ENCODE measurements at regions not wholly inside any gene's neighbourhood (a gene's known extent, or its start where the extent isn't known, plus 50 kb on each side); places are given as distances from the start of the nearest gene placed in this dataset.

GRCh38 chr4:155568641-155569220 is 97.9 kb upstream of the GUCY1A1 start:
- Histone ChIP-seq H4K20me1 (ENCODE audit: control insufficient read depth, insufficient read depth, insufficient read length) (no peaks in the 10 kb centered on the region), H3K4me2 (ENCODE audit: insufficient read depth, insufficient read length, low read length) (no peak overlapping the region), H3K56ac (ENCODE audit: insufficient read length, low read depth, low read length) (no peak overlapping the region), H2BK15ac (ENCODE audit: low read depth, low read length) (no peak overlapping the region), H3K9ac (ENCODE audit: extremely low read depth, insufficient read length, low read length) (no peak overlapping the region), H3K4me1 (ENCODE audit: insufficient read depth, low read length) (no peaks in the 10 kb centered on the region), H3K79me2 (ENCODE audit: insufficient read depth, low read length) (no peaks in the 10 kb centered on the region), H3K18ac (ENCODE audit: insufficient read length, low read depth, low read length) (no peak overlapping the region), H3K27ac (ENCODE audit: insufficient read length, low read depth, low read length) (no peak overlapping the region), H3K14ac (ENCODE audit: insufficient read depth, low read length) (no peak overlapping the region), H2BK5ac (ENCODE audit: insufficient read length, low read length) (no peak overlapping the region), H3K4ac (ENCODE audit: low read depth, low read length) (no peak overlapping the region), H4K91ac (ENCODE audit: insufficient read length, low read depth, low read length) (no peak overlapping the region), H4K5ac (ENCODE audit: insufficient read length, low read depth, low read length) (peak overlapping the region; percentile 53), H3T11ph (ENCODE audit: low read length) (no peak overlapping the region), H2BK120ac (ENCODE audit: low read depth, low read length, poor library complexity, severe bottlenecking) (no peak overlapping the region), H2BK20ac (ENCODE audit: low read depth, low read length, poor library complexity, severe bottlenecking) (no peak overlapping the region), H2AFZ (ENCODE audit: low read length) (no peak overlapping the region), H3K27me3 (ENCODE audit: insufficient read depth, low read length) (no peaks in the 10 kb centered on the region), H2AK5ac (ENCODE audit: insufficient read length, low read length) (no peak overlapping the region), H3K9me3 (ENCODE audit: control insufficient read depth, low read depth, low read length) (no peaks in the 10 kb centered on the region), H3K23ac (ENCODE audit: insufficient read length, low read depth, low read length) (no peak overlapping the region), H4K8ac (replicated peaks; ENCODE audit: insufficient read length, low read depth, low read length) (no peak overlapping the region), H2BK12ac (ENCODE audit: insufficient read length, low read depth, low read length) (no peak overlapping the region), H3K23me2 (ENCODE audit: insufficient read length, low read depth, low read length, poor library complexity, severe bottlenecking) (no peaks in the 10 kb centered on the region), H3K79me1 (ENCODE audit: insufficient read depth, low read depth, low read length, poor library complexity, severe bottlenecking) (no peaks in the 10 kb centered on the region)
- peaks cover 0 to 1% of the 10 kb centered on the region in 2 experiments; a peak in 1 of 5 replicates for H3K9me3 Mint-ChIP-seq
- no peak overlapping the region for H3K4me3 Mint-ChIP-seq
- no peak overlapping the region for H3K27ac Mint-ChIP-seq
- no peaks in the 10 kb centered on the region; the same call in 1 of the 2 replicates for H3K27me3 Mint-ChIP-seq (ENCODE audit: low read depth)
- no peaks in the 10 kb centered on the region for H3K4me1 Mint-ChIP-seq
- H3K36me3 Mint-ChIP-seq (ENCODE audit: insufficient read depth in 1 of 3, low read depth in 3 of 3): no peaks in the 10 kb centered on the region
- TF ChIP-seq CTCF (conservative IDR thresholded peaks at IDR 0.05): no peak
- DNase-seq: no peak
- WGBS (ENCODE audit: extremely low coverage, insufficient read length, low lambda C conversion rate): no CpG with 5 or more reads among the region's 4 CpGs

All from H9 (cell line).